Progenitor cell of endocrine pancreas (in vitro differentiated cells): ENCODE measurements at regions not wholly inside any gene's neighbourhood (a gene's known extent, or its start where the extent isn't known, plus 50 kb on each side); places are given as distances from the start of the nearest gene placed in this dataset.

ENCODE experiments used
- DNase-seq: peaks from one replicate; pipeline ENCODE4 v3.0.0; 2021; ENCODE audit warnings: low spot score; ENCODE audit not compliant: unreplicated experiment
- H3K27ac Mint-ChIP-seq: 2 replicates; pipeline ENCODE4 v1.8.0; 2021; ENCODE audit warnings: mild to moderate bottlenecking, moderate library complexity, mixed read lengths
- H3K27me3 Mint-ChIP-seq: 2 replicates; pipeline ENCODE4 v1.8.0; 2021; ENCODE audit warnings: mixed read lengths
- H3K36me3 Mint-ChIP-seq: 2 replicates; pipeline ENCODE4 v1.8.0; 2022; ENCODE audit warnings: mixed read lengths; ENCODE audit not compliant: insufficient read depth
- H3K4me1 Mint-ChIP-seq: 2 replicates; pipeline ENCODE4 v1.8.0; 2021; ENCODE audit warnings: low read depth, mixed read lengths
- H3K4me3 Mint-ChIP-seq: 2 replicates; pipeline ENCODE4 v1.8.0; 2021; ENCODE audit warnings: low read depth, mild to moderate bottlenecking, moderate library complexity, mixed read lengths
- H3K9me3 Mint-ChIP-seq: 2 replicates; pipeline ENCODE4 v1.8.0; 2021; ENCODE audit warnings: low read depth, mixed read lengths
- CTCF ChIP-seq: fragments of 200-600 bp; sonication (generic); IDR thresholded peaks from one replicate; pipeline ENCODE4 v1.5.0; 2021; ENCODE audit warnings: antibody characterized with exemption, mild to moderate bottlenecking; ENCODE audit not compliant: unreplicated experiment

- DNase-seq: no peak
- Mint-ChIP-seq H3K4me3 (no peak overlapping the region), H3K27me3 (no peaks in the 10 kb centered on the region), H3K4me1 (no peaks in the 10 kb centered on the region), H3K9me3 (peaks cover 24% of the 10 kb centered on the region), H3K27ac (no peak overlapping the region), H3K36me3 (no peaks in the 10 kb centered on the region)
- TF ChIP-seq CTCF: no peak
Measured at GRCh38 chrX:20461002-20461401, 194.3 kb upstream of the RPS6KA3 start.

GRCh38 chrX:20459410-20460350 lies 193.0 kb upstream of the RPS6KA3 start:
- no peak for DNase-seq
- Mint-ChIP-seq H3K9me3 (peaks cover 23% of the 10 kb centered on the region), H3K27ac (no peak overlapping the region), H3K4me1 (no peaks in the 10 kb centered on the region), H3K27me3 (no peaks in the 10 kb centered on the region), H3K36me3 (no peaks in the 10 kb centered on the region), H3K4me3 (no peak overlapping the region)
- no peak for TF ChIP-seq CTCF

GRCh38 chrX:20456971-20457370 lies 190.3 kb upstream of the RPS6KA3 start:
- Mint-ChIP-seq H3K4me1 (no peaks in the 10 kb centered on the region), H3K27me3 (no peaks in the 10 kb centered on the region), H3K27ac (no peak overlapping the region), H3K4me3 (no peak overlapping the region), H3K9me3 (peaks cover 17% of the 10 kb centered on the region), H3K36me3 (no peaks in the 10 kb centered on the region)
- no peak for TF ChIP-seq CTCF
- DNase-seq: no peak

GRCh38 chrX:20455001-20455400 lies 188.3 kb upstream of the RPS6KA3 start:
- H3K4me3 Mint-ChIP-seq: no peak overlapping the region
- no peaks in the 10 kb centered on the region for H3K36me3 Mint-ChIP-seq
- no peaks in the 10 kb centered on the region for H3K4me1 Mint-ChIP-seq
- no peak for TF ChIP-seq CTCF
- peaks cover 26% of the 10 kb centered on the region for H3K9me3 Mint-ChIP-seq
- no peaks in the 10 kb centered on the region for H3K27me3 Mint-ChIP-seq
- H3K27ac Mint-ChIP-seq: no peak overlapping the region
- DNase-seq: no peak

GRCh38 chrX:20454117-20454516 lies 187.4 kb upstream of the RPS6KA3 start:
- TF ChIP-seq CTCF: no peak
- Mint-ChIP-seq H3K9me3 (peaks cover 22% of the 10 kb centered on the region), H3K4me1 (no peaks in the 10 kb centered on the region), H3K4me3 (no peak overlapping the region), H3K36me3 (no peaks in the 10 kb centered on the region), H3K27ac (no peak overlapping the region), H3K27me3 (no peaks in the 10 kb centered on the region)
- no peak for DNase-seq
